Neural cell (in vitro differentiated cells): ENCODE measurements at regions not wholly inside any gene's neighbourhood (a gene's known extent, or its start where the extent isn't known, plus 50 kb on each side); places are given as distances from the start of the nearest gene placed in this dataset.

Experiments used
- H2AFZ ChIP-seq: fragments of 200-600, 300-800 bp; sonication (generic), shearing (Covaris generic); 2 replicates; pipeline ENCODE4 v1.6.0; 2014; ENCODE audit warnings: low read depth, mild to moderate bottlenecking, antibody characterized with exemption, low read length, moderate library complexity
- H3F3A ChIP-seq: fragments of 200-600 bp; shearing (Covaris generic); 2 replicates; pipeline ENCODE4 v1.6.1; 2016; ENCODE audit warnings: mild to moderate bottlenecking, moderate library complexity, mixed read lengths, antibody characterized with exemption, low read length; ENCODE audit not compliant: insufficient read depth, poor library complexity, severe bottlenecking
- H3K27ac ChIP-seq: fragments of 200-600, 300-800 bp; sonication (generic), shearing (Covaris generic); 2 replicates; pipeline ENCODE4 v1.5.1; 2014; ENCODE audit warnings: mild to moderate bottlenecking, low read length, moderate library complexity
- H3K27me3 ChIP-seq: fragments of 300-800, 200-600 bp; sonication (generic), shearing (Covaris generic); 2 replicates; pipeline ENCODE4 v1.6.0; 2014; ENCODE audit warnings: mild to moderate bottlenecking, low read depth, low read length, moderate library complexity; ENCODE audit not compliant: insufficient read depth
- H3K36me3 ChIP-seq: fragments of 300-800, 200-600 bp; sonication (generic), shearing (Covaris generic); 2 replicates; pipeline ENCODE4 v1.5.1; 2014; ENCODE audit warnings: mild to moderate bottlenecking, antibody characterized with exemption, low read length, moderate library complexity; ENCODE audit not compliant: insufficient read depth
- H3K4me2 ChIP-seq: fragments of 300-800, 200-600 bp; sonication (generic), shearing (Covaris generic); 2 replicates; pipeline ENCODE4 v1.6.0; 2014; ENCODE audit warnings: mild to moderate bottlenecking, low read length
- H3K4me3 ChIP-seq: fragments of 300-800, 200-600 bp; sonication (generic), shearing (Covaris generic); 2 replicates; pipeline ENCODE4 v1.5.1; 2014; ENCODE audit warnings: mild to moderate bottlenecking, low read length, moderate library complexity
- H3K79me2 ChIP-seq: fragments of 200-600 bp; shearing (Covaris generic); replicated peaks from 2 replicates; pipeline ENCODE4 v1.6.0; 2014; ENCODE audit warnings: mild to moderate bottlenecking, low read length, moderate library complexity; ENCODE audit not compliant: insufficient read depth
- H3K9ac ChIP-seq: fragments of 300-800, 200-600 bp; sonication (generic), shearing (Covaris generic); 2 replicates; pipeline ENCODE4 v1.6.1; 2016; ENCODE audit warnings: mild to moderate bottlenecking, low read length, mixed read lengths
- H3K9me2 ChIP-seq: fragments of 200-600 bp; shearing (Covaris generic); 2 replicates; pipeline ENCODE4 v1.6.1; 2016; ENCODE audit warnings: mild to moderate bottlenecking, low read length, mixed read lengths; ENCODE audit not compliant: insufficient read depth
- H3K9me3 ChIP-seq: fragments of 200-600, 300-800 bp; sonication (generic), shearing (Covaris generic); 2 replicates; pipeline ENCODE4 v1.6.1; 2016; ENCODE audit warnings: mild to moderate bottlenecking, mixed run types, low read length, moderate library complexity, mixed read lengths
- H4K20me1 ChIP-seq: fragments of 200-600 bp; shearing (Covaris generic); 2 replicates; pipeline ENCODE4 v1.6.1; 2016; ENCODE audit warnings: mild to moderate bottlenecking, mixed run types; ENCODE audit not compliant: insufficient read depth
- CTCF ChIP-seq: fragments of 450-650 bp; IDR thresholded peaks from 2 replicates; pipeline ENCODE4 v1.5.1; 2014; ENCODE audit warnings: antibody characterized with exemption, mild to moderate bottlenecking, moderate library complexity; ENCODE audit not compliant: poor library complexity, severe bottlenecking
- EP300 ChIP-seq: fragments of 450-650 bp; conservative IDR thresholded peaks from 2 replicates; pipeline ENCODE4 v1.6.1; 2014; ENCODE audit warnings: antibody characterized with exemption, mild to moderate bottlenecking, moderate library complexity; ENCODE audit not compliant: poor library complexity, severe bottlenecking
- EZH2 ChIP-seq: fragments of 200-600, 300-800 bp; shearing (Covaris generic), sonication (generic); IDR thresholded peaks from 2 replicates; pipeline ENCODE4 v1.6.1; 2014; ENCODE audit warnings: antibody characterized with exemption, low read length, borderline replicate concordance, mild to moderate bottlenecking; ENCODE audit not compliant: insufficient read depth, poor library complexity, severe bottlenecking
- MXI1 ChIP-seq: fragments of 450-650 bp; conservative IDR thresholded peaks from 2 replicates; pipeline ENCODE4 v1.6.1; 2014; ENCODE audit warnings: antibody characterized with exemption, mild to moderate bottlenecking; ENCODE audit not compliant: poor library complexity, severe bottlenecking
- POLR2AphosphoS5 ChIP-seq: IDR thresholded peaks from 2 replicates; pipeline ENCODE4 v1.6.1; 2012
- RAD21 ChIP-seq: fragments of 450-650 bp; conservative IDR thresholded peaks from 2 replicates; pipeline ENCODE4 v1.6.1; 2014; ENCODE audit warnings: antibody characterized with exemption, mild to moderate bottlenecking, moderate library complexity
- SMC3 ChIP-seq: fragments of 450-650 bp; conservative IDR thresholded peaks from 2 replicates; pipeline ENCODE4 v1.6.1; 2014; ENCODE audit warnings: antibody characterized with exemption, mild to moderate bottlenecking, moderate library complexity; ENCODE audit not compliant: poor library complexity
- TAF1 ChIP-seq: IDR thresholded peaks from 2 replicates; pipeline ENCODE4 v1.6.1; 2012; ENCODE audit warnings: low read depth
- TF ChIP-seq, protein P1 (sequence below): IDR thresholded peaks from 2 replicates; pipeline ENCODE4 v1.6.1; 2012; ENCODE audit warnings: borderline replicate concordance

- Histone ChIP-seq H3K4me3 (no peak overlapping the region), H3K27me3 (no peaks in the 10 kb centered on the region), H3K9ac (no peak overlapping the region), H3F3A (no peaks in the 10 kb centered on the region), H2AFZ (no peak overlapping the region), H3K9me3 (no peaks in the 10 kb centered on the region), H3K36me3 (no peaks in the 10 kb centered on the region), H3K9me2 (no peaks in the 10 kb centered on the region), H3K27ac (no peak overlapping the region), H4K20me1 (no peaks in the 10 kb centered on the region), H3K4me2 (no peak overlapping the region), H3K79me2 (no peaks in the 10 kb centered on the region)
- TF ChIP-seq MXI1 (no peak), POLR2AphosphoS5 (no peak), CTCF (no peak), EZH2 (no peak), RAD21 (no peak), SMC3 (no peak), EP300 (no peak)
Measured at GRCh38 chr14:43858981-43859380, 648.1 kb downstream of the FSCB start.

DNA sequence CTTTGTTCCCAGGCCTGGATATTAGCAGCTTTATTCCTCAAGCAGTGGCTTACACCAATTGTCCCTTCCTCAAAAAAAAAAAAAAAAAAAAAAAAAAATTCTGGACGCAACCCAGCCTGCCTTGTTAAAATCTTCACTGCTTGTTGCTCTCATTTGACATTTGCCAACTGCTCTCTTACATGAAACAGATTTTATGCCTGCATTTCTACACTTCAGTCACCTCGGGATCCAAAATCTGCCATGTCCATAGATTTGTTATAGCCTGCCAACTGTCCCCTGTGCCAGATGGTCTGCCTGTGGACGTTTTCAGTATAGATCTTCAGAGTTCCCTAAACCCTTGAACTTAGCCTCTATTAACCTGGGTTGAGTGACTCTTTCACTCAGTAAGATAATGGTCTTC is 651.5 kb downstream of the FSCB start:
- H3K9ac ChIP-seq = no peak overlapping the region
- H3K36me3 ChIP-seq = no peaks in the 10 kb centered on the region
- H3K9me2 ChIP-seq = no peaks in the 10 kb centered on the region
- no peak overlapping the region for H3K27ac ChIP-seq
- no peaks in the 10 kb centered on the region for H3F3A ChIP-seq
- no peak overlapping the region for H3K4me2 ChIP-seq
- H3K79me2 ChIP-seq = no peaks in the 10 kb centered on the region
- H2AFZ ChIP-seq = no peak overlapping the region
- TF ChIP-seq RAD21 (no peak), EP300 (no peak), TAF1 (no peak), MXI1 (no peak), SMC3 (no peak), EZH2 (no peak), CTCF (no peak), POLR2AphosphoS5 (no peak)
- TF ChIP-seq, protein P1, sequence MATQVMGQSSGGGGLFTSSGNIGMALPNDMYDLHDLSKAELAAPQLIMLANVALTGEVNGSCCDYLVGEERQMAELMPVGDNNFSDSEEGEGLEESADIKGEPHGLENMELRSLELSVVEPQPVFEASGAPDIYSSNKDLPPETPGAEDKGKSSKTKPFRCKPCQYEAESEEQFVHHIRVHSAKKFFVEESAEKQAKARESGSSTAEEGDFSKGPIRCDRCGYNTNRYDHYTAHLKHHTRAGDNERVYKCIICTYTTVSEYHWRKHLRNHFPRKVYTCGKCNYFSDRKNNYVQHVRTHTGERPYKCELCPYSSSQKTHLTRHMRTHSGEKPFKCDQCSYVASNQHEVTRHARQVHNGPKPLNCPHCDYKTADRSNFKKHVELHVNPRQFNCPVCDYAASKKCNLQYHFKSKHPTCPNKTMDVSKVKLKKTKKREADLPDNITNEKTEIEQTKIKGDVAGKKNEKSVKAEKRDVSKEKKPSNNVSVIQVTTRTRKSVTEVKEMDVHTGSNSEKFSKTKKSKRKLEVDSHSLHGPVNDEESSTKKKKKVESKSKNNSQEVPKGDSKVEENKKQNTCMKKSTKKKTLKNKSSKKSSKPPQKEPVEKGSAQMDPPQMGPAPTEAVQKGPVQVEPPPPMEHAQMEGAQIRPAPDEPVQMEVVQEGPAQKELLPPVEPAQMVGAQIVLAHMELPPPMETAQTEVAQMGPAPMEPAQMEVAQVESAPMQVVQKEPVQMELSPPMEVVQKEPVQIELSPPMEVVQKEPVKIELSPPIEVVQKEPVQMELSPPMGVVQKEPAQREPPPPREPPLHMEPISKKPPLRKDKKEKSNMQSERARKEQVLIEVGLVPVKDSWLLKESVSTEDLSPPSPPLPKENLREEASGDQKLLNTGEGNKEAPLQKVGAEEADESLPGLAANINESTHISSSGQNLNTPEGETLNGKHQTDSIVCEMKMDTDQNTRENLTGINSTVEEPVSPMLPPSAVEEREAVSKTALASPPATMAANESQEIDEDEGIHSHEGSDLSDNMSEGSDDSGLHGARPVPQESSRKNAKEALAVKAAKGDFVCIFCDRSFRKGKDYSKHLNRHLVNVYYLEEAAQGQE = no peak
- H3K27me3 ChIP-seq = no peaks in the 10 kb centered on the region
- no peak overlapping the region for H3K4me3 ChIP-seq
- H4K20me1 ChIP-seq = no peaks in the 10 kb centered on the region
- H3K9me3 ChIP-seq = no peaks in the 10 kb centered on the region
